Ascending aorta (tissue), 2 donors: ENCODE measurements at regions not wholly inside any gene's neighbourhood (a gene's known extent, or its start where the extent isn't known, plus 50 kb on each side); places are given as distances from the start of the nearest gene placed in this dataset.

Source experiments
- DNase-seq, 2 donors: peaks; one replicate each; pipeline ENCODE4 v3.0.0-alpha.2; 2019; ENCODE audit warnings: low spot score in 2 of 2
- H3K27ac ChIP-seq, 2 donors: fragments of 200-600 bp; sonication (generic); one replicate each; pipeline ENCODE4 v1.5.1; 2016 to 2017; ENCODE audit warnings: mild to moderate bottlenecking in 1 of 2
- H3K27me3 ChIP-seq: fragments of 200-600 bp; sonication (generic); one replicate; pipeline ENCODE4 v1.5.1; 2017
- H3K36me3 ChIP-seq, 2 donors: fragments of 200-600 bp; sonication (generic); one replicate each; pipeline ENCODE4 v1.5.1; 2016
- H3K4me1 ChIP-seq, 2 donors: fragments of 200-600 bp; sonication (generic); one replicate each; pipeline ENCODE4 v1.5.1; 2016 to 2017; ENCODE audit warnings: mild to moderate bottlenecking in 1 of 2
- H3K4me3 ChIP-seq, 2 donors: fragments of 200-600 bp; sonication (generic); one replicate each; pipeline ENCODE4 v1.5.1; 2016 to 2017; ENCODE audit warnings: mild to moderate bottlenecking in 1 of 2
- H3K9me3 ChIP-seq, 2 donors: fragments of 200-600 bp; sonication (generic); one replicate each; pipeline ENCODE4 v1.5.1; 2016
- CTCF ChIP-seq, 3 experiments: fragments of 200-600 bp in 2 of 3; fragments of 450-650 bp in 1 of 3; sonication (generic) in 2 of 3; IDR thresholded peaks; one replicate each; pipeline ENCODE4 v1.5.1; 2016 to 2019; ENCODE audit warnings: antibody characterized with exemption in 3 of 3, mild to moderate bottlenecking in 1 of 3, moderate library complexity in 1 of 3
- intact Hi-C: fragments of 100-400 bp; cut with DNase I; formaldehyde crosslinking; loops from one replicate; pipeline ENCODE4 v1.15.1; 2023

- no peaks in the 10 kb centered on the region for H3K9me3 ChIP-seq
- no peaks in the 10 kb centered on the region for H3K27me3 ChIP-seq
- H3K4me1 ChIP-seq = no peaks in the 10 kb centered on the region
- no peak for DNase-seq
- intact Hi-C loops = no loop called here
- H3K4me3 ChIP-seq = no peak overlapping the region
- no peak for TF ChIP-seq CTCF (IDR thresholded peaks at IDR 0.05)
- H3K27ac ChIP-seq = no peak overlapping the region
- no peaks in the 10 kb centered on the region for H3K36me3 ChIP-seq
These were observed 73.4 kb upstream of the PROX1 start for GRCh38 chr1:213914392-213914791.

- H3K27ac ChIP-seq = no peak overlapping the region
- H3K36me3 ChIP-seq = no peaks in the 10 kb centered on the region
These were observed 66.5 kb upstream of the PROX1 start for GRCh38 chr1:213921311-213921710.

GRCh38 chr1:213921712-213922111, 66.1 kb upstream of the PROX1 start:
- intact Hi-C loops = no loop called here
- Histone ChIP-seq H3K27me3 (no peaks in the 10 kb centered on the region), H3K9me3 (no peaks in the 10 kb centered on the region), H3K27ac (no peak overlapping the region), H3K4me3 (no peak overlapping the region), H3K36me3 (no peaks in the 10 kb centered on the region), H3K4me1 (no peaks in the 10 kb centered on the region)
- no peak for DNase-seq
- TF ChIP-seq CTCF (IDR thresholded peaks at IDR 0.05) = no peak

More at GRCh38 chr1:213921311-213921710, 66.5 kb upstream of the PROX1 start:
- H3K9me3 ChIP-seq = no peaks in the 10 kb centered on the region
- no peak for TF ChIP-seq CTCF (IDR thresholded peaks at IDR 0.05)
- H3K4me1 ChIP-seq = no peaks in the 10 kb centered on the region
- no peak for DNase-seq
- intact Hi-C loops = no loop called here
- H3K4me3 ChIP-seq = no peak overlapping the region
- H3K27me3 ChIP-seq = no peaks in the 10 kb centered on the region

GRCh38 chr1:213925531-213926182, 62.1 kb upstream of the PROX1 start:
- Histone ChIP-seq H3K27ac (no peak overlapping the region), H3K9me3 (no peaks in the 10 kb centered on the region), H3K36me3 (no peaks in the 10 kb centered on the region), H3K27me3 (no peaks in the 10 kb centered on the region), H3K4me1 (no peaks in the 10 kb centered on the region), H3K4me3 (no peak overlapping the region)
- intact Hi-C loops = no loop called here
- DNase-seq = no peak
- no peak for TF ChIP-seq CTCF (IDR thresholded peaks at IDR 0.05)

- Histone ChIP-seq H3K27ac (no peak overlapping the region), H3K36me3 (no peaks in the 10 kb centered on the region), H3K4me3 (no peak overlapping the region), H3K27me3 (no peaks in the 10 kb centered on the region), H3K4me1 (no peaks in the 10 kb centered on the region), H3K9me3 (no peaks in the 10 kb centered on the region)
- intact Hi-C loops = no loop called here
- TF ChIP-seq CTCF (IDR thresholded peaks at IDR 0.05) = no peak
- no peak for DNase-seq
These were observed 59.9 kb upstream of the PROX1 start for GRCh38 chr1:213927846-213928245.

- intact Hi-C loops = no loop called here
- Histone ChIP-seq H3K27ac (no peak overlapping the region), H3K4me3 (no peak overlapping the region), H3K27me3 (no peaks in the 10 kb centered on the region), H3K9me3 (no peaks in the 10 kb centered on the region), H3K4me1 (no peaks in the 10 kb centered on the region), H3K36me3 (no peaks in the 10 kb centered on the region)
- no peak for DNase-seq
- no peak for TF ChIP-seq CTCF (IDR thresholded peaks at IDR 0.05)
These were observed 58.4 kb upstream of the PROX1 start for GRCh38 chr1:213929398-213929797.
